IgD-negative memory B cell (primary cell): ENCODE measurements at regions not wholly inside any gene's neighbourhood (a gene's known extent, or its start where the extent isn't known, plus 50 kb on each side); places are given as distances from the start of the nearest gene placed in this dataset.
A peak's percentile ranks its signal among the peaks of the same experiment; 100 is the strongest.
"Not testable (repeated sequence)": the region's sequence is repeated elsewhere in the genome, so short reads cannot be mapped to it uniquely, and the experiment has no call there.

Source experiments
- H3K27ac Mint-ChIP-seq, 3 donors: one replicate each; pipeline ENCODE4 v1.8.0; 2020 to 2022; ENCODE audit warnings: mild to moderate bottlenecking in 3 of 3, mixed read lengths in 3 of 3, moderate library complexity in 1 of 3
- H3K27me3 Mint-ChIP-seq: one replicate; pipeline ENCODE4 v1.8.0; 2021; ENCODE audit warnings: mixed read lengths
- H3K36me3 Mint-ChIP-seq: one replicate; pipeline ENCODE4 v1.8.0; 2020; ENCODE audit warnings: mild to moderate bottlenecking, mixed read lengths
- H3K4me1 Mint-ChIP-seq, 3 donors: one replicate each; pipeline ENCODE4 v1.8.0; 2020 to 2022; ENCODE audit warnings: mixed read lengths in 3 of 3, mild to moderate bottlenecking in 1 of 3
- H3K4me3 Mint-ChIP-seq, 4 donors: one replicate each; pipeline ENCODE4 v1.8.0; 2020 to 2022; ENCODE audit warnings: mild to moderate bottlenecking in 4 of 4, mixed read lengths in 4 of 4, moderate library complexity in 3 of 4
- H3K9me3 Mint-ChIP-seq, 3 donors: one replicate each; pipeline ENCODE4 v1.8.0; 2020 to 2021; ENCODE audit warnings: mixed read lengths in 3 of 3, mild to moderate bottlenecking in 1 of 3

DNA sequence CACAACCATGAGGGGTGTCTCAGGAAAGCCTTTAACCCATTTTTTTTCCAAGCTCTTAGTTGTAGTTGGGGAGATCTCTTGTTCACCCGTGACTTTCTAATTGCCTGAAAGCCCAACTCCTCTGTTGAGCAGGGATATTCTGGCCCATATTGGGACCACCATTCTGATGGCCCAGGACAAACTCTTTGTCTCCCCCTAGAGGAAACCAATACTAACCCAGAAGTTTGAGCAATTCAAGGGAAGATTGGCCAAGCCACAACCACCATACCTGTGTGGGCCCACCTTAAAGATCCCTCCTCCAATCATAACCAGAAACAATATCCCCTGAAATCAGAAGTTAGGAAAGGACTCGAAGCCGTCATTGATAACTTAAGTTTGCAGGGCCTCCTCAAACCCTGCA, 132.6 kb downstream of the THBS2 start:
- Mint-ChIP-seq H3K4me1 (no peaks in the 10 kb centered on the region), H3K4me3 (no peak overlapping the region), H3K36me3 (no peaks in the 10 kb centered on the region), H3K27ac (no peak overlapping the region), H3K27me3 (no peaks in the 10 kb centered on the region), H3K9me3 (peaks cover 0 to 5% (median 0%) of the 10 kb centered on the region in 3 donors)

DNA sequence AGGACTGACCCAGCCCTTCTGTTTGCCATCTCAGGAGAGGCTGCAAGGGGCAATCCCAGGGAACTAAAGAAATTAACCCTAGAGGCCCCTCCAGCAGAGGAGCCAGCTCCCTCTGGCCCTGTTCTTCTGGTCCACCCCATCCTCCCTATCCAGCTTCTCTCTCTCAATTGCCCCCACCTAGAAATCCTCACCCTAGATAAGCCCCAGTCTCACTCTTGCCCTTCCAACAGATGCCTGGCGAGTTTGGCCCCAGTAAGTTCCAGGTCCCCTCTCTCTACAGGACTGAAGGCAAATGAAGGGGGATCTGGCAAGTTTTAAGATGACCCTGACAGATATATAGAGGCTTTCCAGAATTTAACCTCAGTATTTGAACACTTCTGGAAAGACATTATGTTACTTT, 134.0 kb downstream of the THBS2 start:
- H3K27ac Mint-ChIP-seq, result no peak overlapping the region
- H3K4me3 Mint-ChIP-seq, result no peak overlapping the region
- H3K4me1 Mint-ChIP-seq, result no peaks in the 10 kb centered on the region
- H3K36me3 Mint-ChIP-seq, result no peaks in the 10 kb centered on the region
- H3K9me3 Mint-ChIP-seq, result peaks cover 0 to 1% (median 0%) of the 10 kb centered on the region in 3 donors
- H3K27me3 Mint-ChIP-seq, result no peaks in the 10 kb centered on the region

DNA sequence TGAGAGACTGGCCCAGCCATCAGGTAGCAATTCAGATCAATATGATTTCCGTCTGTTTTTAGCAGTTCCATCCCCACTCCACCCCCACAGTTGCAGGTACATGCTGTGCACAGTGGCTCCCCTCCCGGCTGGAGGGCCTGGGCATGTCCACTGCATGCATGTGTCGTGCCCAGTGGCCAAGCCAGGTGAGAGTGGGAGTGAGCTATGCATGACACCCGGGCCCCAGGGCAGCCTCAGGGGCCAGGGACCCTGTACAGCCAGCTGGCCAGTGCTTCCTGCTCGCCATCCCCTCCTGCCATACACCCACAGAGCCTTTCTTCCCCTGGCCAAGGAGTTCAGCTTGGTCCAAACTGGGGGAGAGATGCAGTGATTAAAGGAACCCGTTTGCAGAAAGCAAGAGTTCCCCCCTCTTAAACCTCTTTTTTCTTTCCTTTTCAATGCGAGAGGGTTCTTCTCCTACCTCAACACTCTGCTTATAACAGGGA, 135.3 kb downstream of the THBS2 start:
- Mint-ChIP-seq H3K4me1 (peaks cover 0 to under 1% (median 0%) of the 10 kb centered on the region in 3 donors), H3K4me3 (no peak overlapping the region), H3K9me3 (peaks cover 0 to 1% (median 0%) of the 10 kb centered on the region in 3 donors), H3K36me3 (no peaks in the 10 kb centered on the region), H3K27me3 (no peaks in the 10 kb centered on the region), H3K27ac (peak overlapping the region in 1 of 3 donors; percentile 69)

DNA sequence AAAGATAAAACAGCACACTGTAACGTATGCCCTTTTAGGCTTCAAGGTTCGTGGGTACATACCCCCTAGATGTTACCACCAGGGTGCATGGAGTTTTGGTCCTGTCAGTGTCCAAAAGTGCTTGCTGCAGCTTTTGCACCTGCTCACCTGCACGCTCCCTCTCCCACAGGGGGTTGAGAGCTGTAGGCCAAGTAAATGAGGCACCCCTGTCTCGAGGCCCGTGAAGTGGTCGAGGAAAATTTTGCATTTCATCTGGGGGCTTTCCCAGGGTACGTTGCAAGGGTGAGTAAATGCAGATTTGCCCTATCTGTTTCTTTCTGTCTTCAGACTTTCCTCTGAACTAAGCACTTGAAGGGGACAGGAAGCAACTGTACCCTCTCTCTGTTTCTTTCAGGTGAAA, 136.0 kb downstream of the THBS2 start:
- Mint-ChIP-seq H3K27me3 (no peaks in the 10 kb centered on the region), H3K4me1 (peaks cover 0 to 3% (median 0%) of the 10 kb centered on the region in 3 donors), H3K9me3 (peaks cover 0 to 1% (median 0%) of the 10 kb centered on the region in 3 donors), H3K4me3 (no peak overlapping the region), H3K27ac (no peak overlapping the region), H3K36me3 (no peaks in the 10 kb centered on the region)

DNA sequence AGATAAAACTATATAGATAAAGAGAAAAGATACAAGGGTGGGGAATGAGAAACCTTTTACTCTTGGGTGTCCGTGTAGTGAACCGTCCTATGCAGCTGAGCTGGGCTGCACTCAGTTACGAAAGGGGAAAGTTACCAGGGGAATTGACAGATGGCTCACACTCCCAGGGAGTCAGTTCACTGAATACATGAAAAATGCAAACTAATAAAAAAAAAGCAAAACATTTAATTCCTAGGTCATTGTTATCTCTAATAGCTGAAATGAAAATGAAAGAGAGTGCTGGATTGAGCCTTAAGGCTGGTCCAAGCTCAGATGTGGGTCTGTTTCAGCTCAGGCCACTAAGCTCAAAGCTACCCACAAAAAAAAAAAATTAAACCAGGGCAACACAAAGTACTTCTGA, 138.0 kb downstream of the THBS2 start:
- H3K4me3 Mint-ChIP-seq, result no peak overlapping the region
- H3K27me3 Mint-ChIP-seq, result no peaks in the 10 kb centered on the region
- H3K36me3 Mint-ChIP-seq, result no peaks in the 10 kb centered on the region
- peaks cover 0 to 1% (median 0%) of the 10 kb centered on the region in 3 donors for H3K9me3 Mint-ChIP-seq
- peaks cover 0 to 3% (median 0%) of the 10 kb centered on the region in 3 donors for H3K4me1 Mint-ChIP-seq
- H3K27ac Mint-ChIP-seq, result no peak overlapping the region

DNA sequence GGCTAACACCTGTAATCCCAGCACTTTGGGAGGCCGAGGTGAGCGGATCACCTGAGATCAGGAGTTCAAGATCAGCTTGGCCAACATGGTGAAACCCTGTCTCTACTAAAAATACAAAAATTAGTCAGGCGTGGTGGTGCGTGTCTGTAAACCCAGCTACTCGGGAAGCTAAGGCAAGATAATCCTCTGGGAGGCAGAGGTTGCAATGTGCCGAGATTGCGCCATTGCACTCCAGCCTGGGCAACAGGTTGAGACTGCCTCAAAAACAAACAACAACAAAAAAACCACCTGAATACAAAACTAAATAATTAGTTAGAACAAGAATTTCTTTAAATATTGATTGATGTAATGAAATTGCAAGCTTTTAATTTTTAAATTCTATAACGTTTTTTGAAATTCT, 139.0 kb downstream of the THBS2 start:
- H3K27me3 Mint-ChIP-seq, H3K27ac Mint-ChIP-seq, H3K4me1 Mint-ChIP-seq, H3K4me3 Mint-ChIP-seq, H3K9me3 Mint-ChIP-seq, H3K36me3 Mint-ChIP-seq: not testable (repeated sequence)

DNA sequence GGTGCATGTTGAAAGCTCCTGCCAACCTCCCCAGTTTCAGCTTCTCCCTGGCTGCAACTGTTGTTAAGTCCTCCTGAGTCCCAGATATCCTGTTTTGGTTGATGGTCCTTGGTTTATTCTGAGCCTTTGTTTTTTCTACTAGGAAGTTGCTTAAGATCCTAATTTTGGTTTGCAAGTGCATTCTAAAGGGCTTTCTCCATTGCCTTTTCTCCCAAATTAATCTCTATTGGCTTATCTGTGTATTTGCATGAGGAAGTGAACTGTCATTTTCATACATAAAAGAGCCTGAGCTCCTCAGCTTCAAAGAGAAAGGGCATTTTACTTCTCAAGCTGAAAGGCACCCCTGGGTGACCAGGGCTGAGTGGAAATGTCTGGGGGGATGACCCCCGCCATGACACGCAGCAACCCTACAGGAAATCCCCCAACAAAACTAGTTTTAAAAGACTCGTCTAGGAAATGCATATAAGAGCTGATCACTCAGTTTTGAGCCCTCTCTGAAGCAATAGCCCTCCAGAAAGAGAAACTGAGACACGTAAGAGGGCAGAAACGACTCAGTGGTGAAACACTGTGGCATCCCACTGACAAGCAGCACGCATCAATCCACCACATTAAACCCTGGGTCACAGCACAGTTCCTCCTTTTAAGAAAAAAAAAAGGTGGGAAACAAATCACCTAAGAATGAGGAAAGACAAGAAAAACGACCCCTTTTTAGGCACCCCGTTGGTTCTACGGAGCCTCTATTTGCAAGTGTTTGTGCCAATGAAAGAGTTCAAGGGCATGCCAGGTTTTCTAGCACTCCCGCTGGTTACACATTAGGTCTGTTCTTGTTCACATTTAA, 140.9 kb downstream of the THBS2 start:
- Mint-ChIP-seq H3K27ac (no peak overlapping the region), H3K4me3 (no peak overlapping the region), H3K36me3 (no peaks in the 10 kb centered on the region), H3K27me3 (peaks cover 2% of the 10 kb centered on the region), H3K4me1 (peaks cover 0 to 3% (median 0%) of the 10 kb centered on the region in 3 donors), H3K9me3 (peaks cover 0 to 8% (median 0%) of the 10 kb centered on the region in 3 donors)

DNA sequence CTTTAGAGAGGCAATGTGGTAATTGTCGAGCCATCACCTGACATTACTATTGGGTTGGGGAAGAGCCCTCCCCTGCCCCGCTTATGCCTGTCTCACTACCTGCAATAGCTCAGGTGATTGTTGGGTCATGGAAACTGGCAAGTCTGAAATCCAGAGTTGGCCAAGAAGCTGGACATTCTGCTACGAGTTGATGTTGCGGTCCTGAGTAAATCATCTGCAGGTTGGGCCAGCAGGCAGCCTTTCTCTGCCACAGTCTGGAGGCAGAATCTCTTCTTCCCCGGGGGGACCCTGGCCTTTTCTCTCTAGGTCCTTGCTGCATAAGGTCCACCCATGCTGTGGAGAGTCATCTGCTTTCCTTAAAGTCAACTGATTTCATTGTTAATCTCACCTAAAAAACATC, 142.4 kb downstream of the THBS2 start:
- Mint-ChIP-seq H3K4me1 (peaks cover 0 to 3% (median 0%) of the 10 kb centered on the region in 3 donors), H3K36me3 (no peaks in the 10 kb centered on the region), H3K27me3 (peaks cover 2% of the 10 kb centered on the region), H3K4me3 (no peak overlapping the region), H3K9me3 (peaks cover 0 to 8% (median 0%) of the 10 kb centered on the region in 3 donors), H3K27ac (no peak overlapping the region)

DNA sequence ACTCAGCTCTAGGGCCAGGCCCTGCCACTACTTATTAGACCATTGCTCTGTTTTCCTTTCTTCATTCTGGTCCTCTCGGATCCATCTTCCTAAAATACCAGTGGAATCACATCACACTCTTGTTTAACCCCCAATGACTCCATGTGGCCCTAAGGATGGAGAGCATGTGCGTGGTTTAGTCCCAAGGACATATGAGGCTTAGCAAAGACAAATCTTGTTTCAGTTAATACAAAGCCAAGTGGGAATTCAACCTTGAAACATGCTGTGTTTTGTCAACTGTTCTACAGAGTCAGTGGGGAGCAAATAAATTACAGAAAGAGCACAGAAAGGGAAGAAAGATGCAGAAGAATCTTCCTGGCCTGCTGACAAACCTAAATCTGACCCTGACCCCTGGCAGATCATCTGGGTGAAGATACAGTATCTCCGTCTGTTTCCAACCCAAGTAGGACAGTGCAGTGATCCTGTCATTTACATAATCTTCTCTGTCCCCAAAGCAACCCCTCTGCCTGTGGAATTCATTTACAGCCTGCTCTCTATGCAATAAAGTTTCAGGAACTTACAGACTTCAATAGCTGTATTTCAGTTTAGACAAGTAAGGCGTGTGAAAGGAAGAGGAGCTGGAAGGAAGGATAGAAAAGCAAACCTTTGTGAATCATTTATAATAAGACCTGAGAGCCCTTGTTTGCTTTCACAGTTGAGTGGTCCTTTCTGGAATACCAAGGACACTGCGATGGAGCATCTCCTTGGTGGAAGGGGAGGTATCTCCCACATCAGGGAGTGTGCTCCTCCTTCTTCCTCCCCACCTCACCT, 144.0 kb downstream of the THBS2 start:
- H3K4me3 Mint-ChIP-seq, result no peak overlapping the region

DNA sequence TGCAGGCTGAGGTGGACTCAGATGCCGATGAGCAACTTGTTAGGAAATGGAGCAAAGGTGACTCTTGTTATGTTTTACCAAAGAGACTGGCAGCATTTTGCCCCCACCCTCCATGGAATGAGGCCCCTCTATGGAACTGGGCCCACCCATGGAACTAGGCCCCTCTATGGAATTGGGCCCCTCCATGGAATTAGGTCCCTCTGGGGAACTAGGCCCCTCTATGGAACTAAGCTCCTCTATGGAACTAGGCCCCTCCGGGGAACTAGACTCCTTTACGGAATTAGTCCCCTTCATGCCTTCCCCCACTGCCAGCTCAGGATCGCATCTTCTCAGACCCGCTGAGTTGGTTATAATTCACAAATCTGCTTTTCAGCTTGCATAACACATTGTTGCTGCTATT, 144.9 kb downstream of the THBS2 start:
- no peaks in the 10 kb centered on the region for H3K36me3 Mint-ChIP-seq
- H3K27me3 Mint-ChIP-seq, result peaks cover 2% of the 10 kb centered on the region
- H3K27ac Mint-ChIP-seq, result no peak overlapping the region
- H3K4me3 Mint-ChIP-seq, result no peak overlapping the region
- H3K4me1 Mint-ChIP-seq, result peaks cover 0 to 3% (median 0%) of the 10 kb centered on the region in 3 donors
- peaks cover 0 to 8% (median 0%) of the 10 kb centered on the region in 3 donors for H3K9me3 Mint-ChIP-seq

More for the DNA sequence above, 144.0 kb downstream of the THBS2 start:
- no peaks in the 10 kb centered on the region for H3K36me3 Mint-ChIP-seq
- peaks cover 0 to 8% (median 0%) of the 10 kb centered on the region in 3 donors for H3K9me3 Mint-ChIP-seq
- H3K4me1 Mint-ChIP-seq, result peaks cover 0 to 3% (median 0%) of the 10 kb centered on the region in 3 donors
- H3K27ac Mint-ChIP-seq, result no peak overlapping the region
- H3K27me3 Mint-ChIP-seq, result peaks cover 2% of the 10 kb centered on the region

DNA sequence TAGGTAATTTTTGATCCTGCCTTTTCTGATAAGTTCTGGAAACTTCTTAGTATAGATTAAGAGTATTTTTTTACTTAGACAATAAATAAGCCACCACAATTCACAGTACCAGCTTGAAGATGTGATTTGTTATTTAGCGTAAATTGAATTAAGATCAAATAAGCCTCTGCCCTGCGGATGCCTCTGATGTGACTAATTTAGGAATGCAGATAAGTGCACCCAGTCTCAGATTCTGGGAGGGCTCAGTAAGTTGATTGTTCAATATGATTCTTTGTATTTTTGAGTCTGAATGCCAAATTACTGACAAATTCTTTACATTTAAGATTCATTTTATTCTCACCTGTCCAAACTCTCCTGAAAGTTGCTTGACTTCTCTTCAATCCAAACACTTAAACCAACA, 147.5 kb downstream of the THBS2 start:
- Mint-ChIP-seq H3K4me1 (no peaks in the 10 kb centered on the region), H3K4me3 (no peak overlapping the region), H3K27ac (no peak overlapping the region), H3K9me3 (peaks cover 0 to 8% (median 0%) of the 10 kb centered on the region in 3 donors), H3K27me3 (peaks cover 2% of the 10 kb centered on the region), H3K36me3 (no peaks in the 10 kb centered on the region)

DNA sequence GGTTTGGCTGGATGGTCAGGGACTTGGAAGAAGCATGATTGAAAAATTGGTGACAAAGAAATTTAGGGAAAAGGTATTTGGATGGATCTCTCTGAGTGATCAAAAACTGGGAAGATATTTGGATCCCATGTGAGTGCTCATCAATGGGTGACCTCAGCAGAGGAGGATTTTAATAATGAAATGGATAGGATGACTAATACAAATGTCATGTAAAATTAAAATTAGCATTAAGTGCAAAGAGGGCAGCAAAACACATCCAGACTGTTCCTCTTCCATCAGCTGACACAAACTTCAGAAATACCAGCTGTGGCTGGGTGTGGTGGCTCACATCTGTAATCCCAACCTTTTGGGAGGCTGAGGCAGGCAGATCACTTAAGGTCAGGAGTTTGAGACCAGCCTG, 151.7 kb downstream of the THBS2 start:
- H3K4me1 Mint-ChIP-seq, result no peaks in the 10 kb centered on the region
- no peaks in the 10 kb centered on the region for H3K36me3 Mint-ChIP-seq
- no peak overlapping the region for H3K4me3 Mint-ChIP-seq
- H3K27me3 Mint-ChIP-seq, result no peaks in the 10 kb centered on the region
- peaks cover 0 to 4% (median 0%) of the 10 kb centered on the region in 3 donors for H3K9me3 Mint-ChIP-seq
- H3K27ac Mint-ChIP-seq, result no peak overlapping the region

DNA sequence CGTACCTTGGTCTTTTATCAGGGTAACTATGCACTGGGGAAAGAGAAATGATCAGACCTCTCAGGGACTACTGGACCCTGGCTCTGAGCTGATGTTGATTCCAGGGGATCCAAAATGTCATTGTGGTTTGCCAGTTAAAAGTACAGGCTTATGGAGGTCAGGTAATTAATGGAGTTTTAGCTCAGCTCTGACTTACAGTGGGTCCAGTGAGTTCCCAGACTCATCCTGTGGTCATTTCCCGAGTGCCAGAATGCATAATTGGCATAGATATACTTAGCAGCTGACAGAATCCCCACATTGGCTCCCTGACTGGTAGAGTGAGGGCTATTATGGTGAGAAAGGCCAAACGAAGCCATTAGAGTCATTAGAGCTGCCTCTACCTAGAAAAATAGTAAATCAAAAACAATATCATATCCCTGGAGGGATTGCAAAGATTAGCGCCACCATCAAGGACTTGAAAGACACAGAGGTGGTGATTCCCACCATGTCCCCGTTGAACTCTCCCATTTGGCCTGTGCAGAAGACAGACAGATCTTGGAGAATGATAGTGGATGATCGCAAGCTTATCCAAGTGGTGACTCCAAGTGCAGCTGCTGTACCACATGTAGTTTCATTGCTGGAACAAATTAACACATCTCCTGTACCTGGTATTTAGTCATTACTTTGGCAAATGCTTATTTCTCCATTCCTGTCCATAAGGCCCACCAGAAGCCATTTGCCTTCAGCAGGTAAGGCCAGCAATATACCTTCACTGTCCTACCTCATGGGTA, 152.4 kb downstream of the THBS2 start:
- no peaks in the 10 kb centered on the region for H3K36me3 Mint-ChIP-seq
- H3K4me1 Mint-ChIP-seq, result no peaks in the 10 kb centered on the region
- no peak overlapping the region for H3K4me3 Mint-ChIP-seq
- no peak overlapping the region for H3K27ac Mint-ChIP-seq
- peaks cover 1% of the 10 kb centered on the region for H3K27me3 Mint-ChIP-seq
- peaks cover 0 to 4% (median 0%) of the 10 kb centered on the region in 3 donors for H3K9me3 Mint-ChIP-seq

DNA sequence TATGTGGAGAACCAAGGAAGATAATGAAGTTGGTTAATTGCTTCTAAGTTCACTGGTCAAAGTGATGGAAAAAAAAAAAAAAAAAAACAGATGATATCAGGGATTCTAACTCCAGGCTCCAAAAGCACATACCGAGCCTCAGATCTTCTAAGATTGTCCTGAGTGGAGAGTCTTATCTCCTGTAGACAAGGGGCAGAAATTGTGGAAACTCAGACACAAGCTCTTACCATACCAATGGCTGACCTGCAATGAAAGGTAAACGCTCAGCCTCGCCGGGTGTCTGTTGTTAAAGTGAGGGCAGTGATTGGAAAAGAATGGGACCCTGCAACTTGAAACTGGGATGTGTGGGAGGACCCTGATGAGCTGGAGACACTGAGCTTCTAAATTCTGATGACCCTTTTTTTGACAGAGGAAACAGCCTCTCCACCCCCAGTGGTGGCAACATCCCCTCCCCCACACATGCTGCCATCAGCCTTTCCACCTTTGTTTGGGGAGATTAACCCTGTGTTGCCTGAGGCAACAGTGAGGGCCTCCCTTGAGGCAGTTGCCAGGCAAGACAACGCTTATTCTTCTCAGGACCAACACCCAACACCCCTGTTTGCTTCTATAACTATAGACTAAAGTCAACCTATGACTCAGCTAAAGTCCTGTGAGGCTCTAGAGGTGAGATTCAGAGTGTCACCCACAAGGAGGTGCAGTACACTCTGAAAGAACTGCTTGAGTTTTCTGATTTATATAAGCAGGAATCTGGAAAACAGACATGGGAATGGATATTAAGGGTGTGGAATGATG, 154.0 kb downstream of the THBS2 start:
- H3K9me3 Mint-ChIP-seq, result peaks cover 0 to 4% (median 3%) of the 10 kb centered on the region in 3 donors
- no peak overlapping the region for H3K27ac Mint-ChIP-seq
- H3K27me3 Mint-ChIP-seq, result peaks cover 4% of the 10 kb centered on the region
- no peaks in the 10 kb centered on the region for H3K4me1 Mint-ChIP-seq
- no peaks in the 10 kb centered on the region for H3K36me3 Mint-ChIP-seq
- H3K4me3 Mint-ChIP-seq, result no peak overlapping the region
